Cardiac fibroblast (primary cell): ENCODE measurements at regions not wholly inside any gene's neighbourhood (a gene's known extent, or its start where the extent isn't known, plus 50 kb on each side); places are given as distances from the start of the nearest gene placed in this dataset.

Experiments used
- DNase-seq, 2 donors: peaks; one replicate each; pipeline versions ENCODE4 v3.0.0 to v3.0.0-alpha.2; 2010; ENCODE audit warnings: low read depth in 2 of 2
- H3K4me3 ChIP-seq, 2 donors: replicated peaks in 1 of 2; 1 replicate in 1 of 2; 2 replicates in 1 of 2; pipeline ENCODE4 v1.5.1; 2011; ENCODE audit warnings: low read depth in 2 of 2, low read length in 2 of 2, mild to moderate bottlenecking in 2 of 2, moderate library complexity in 1 of 2
- TF ChIP-seq, protein P1 (sequence below): IDR thresholded peaks from one replicate; pipeline ENCODE4 v1.5.1; 2011; ENCODE audit warnings: low read depth, mild to moderate bottlenecking, low read length, inconsistent platforms

DNA sequence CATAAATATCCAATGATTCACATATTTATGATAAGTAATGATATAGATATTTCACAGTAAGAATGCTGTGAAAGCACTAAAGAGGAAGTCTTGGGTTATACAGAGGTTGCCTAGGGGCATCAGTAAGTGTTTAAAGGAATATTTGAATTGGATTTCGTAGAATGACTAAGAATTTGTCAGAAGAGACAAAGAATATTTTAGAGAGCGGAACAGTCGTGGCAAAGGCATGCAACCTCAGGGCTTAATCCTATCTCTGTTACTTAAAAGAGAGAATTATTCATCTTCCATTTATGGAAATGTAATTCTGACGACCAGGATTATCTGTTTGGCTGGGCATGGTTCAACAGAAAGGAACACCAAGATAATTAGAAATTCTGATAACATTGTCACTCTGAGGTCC lies 171.9 kb upstream of the NR5A2 start:
- DNase-seq: peak; percentile 51 to 75

DNA sequence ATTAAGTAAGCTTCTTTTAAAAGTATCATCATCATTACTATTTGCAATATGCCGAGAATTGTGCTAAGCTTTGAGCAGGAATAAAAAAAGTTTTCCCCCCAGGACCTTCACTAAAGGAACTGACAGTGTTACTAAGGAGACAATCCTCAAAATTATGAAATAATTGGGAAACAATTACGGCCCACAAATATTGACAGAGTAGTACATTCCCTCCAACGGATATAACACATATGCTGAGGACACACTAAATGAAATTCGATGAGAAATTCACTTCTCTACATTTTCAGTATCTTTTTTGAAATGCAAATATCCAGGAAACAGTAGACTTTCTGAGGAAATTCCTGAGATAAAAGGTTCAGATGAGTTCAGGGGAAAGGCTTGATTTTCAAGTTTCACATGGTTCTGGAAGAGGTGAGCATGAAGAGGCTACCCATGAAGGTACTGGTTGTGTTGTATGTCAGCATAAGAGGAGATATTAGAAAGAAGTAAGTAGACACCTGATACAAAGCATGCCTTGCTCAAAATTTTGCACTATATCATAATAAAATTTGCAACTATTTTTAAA lies 171.2 kb upstream of the NR5A2 start:
- no peak for DNase-seq
- no peak overlapping the region for H3K4me3 ChIP-seq
- TF ChIP-seq, protein P1, sequence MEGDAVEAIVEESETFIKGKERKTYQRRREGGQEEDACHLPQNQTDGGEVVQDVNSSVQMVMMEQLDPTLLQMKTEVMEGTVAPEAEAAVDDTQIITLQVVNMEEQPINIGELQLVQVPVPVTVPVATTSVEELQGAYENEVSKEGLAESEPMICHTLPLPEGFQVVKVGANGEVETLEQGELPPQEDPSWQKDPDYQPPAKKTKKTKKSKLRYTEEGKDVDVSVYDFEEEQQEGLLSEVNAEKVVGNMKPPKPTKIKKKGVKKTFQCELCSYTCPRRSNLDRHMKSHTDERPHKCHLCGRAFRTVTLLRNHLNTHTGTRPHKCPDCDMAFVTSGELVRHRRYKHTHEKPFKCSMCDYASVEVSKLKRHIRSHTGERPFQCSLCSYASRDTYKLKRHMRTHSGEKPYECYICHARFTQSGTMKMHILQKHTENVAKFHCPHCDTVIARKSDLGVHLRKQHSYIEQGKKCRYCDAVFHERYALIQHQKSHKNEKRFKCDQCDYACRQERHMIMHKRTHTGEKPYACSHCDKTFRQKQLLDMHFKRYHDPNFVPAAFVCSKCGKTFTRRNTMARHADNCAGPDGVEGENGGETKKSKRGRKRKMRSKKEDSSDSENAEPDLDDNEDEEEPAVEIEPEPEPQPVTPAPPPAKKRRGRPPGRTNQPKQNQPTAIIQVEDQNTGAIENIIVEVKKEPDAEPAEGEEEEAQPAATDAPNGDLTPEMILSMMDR: no peak

More for the DNA sequence above, 171.9 kb upstream of the NR5A2 start:
- TF ChIP-seq, protein P1: no peak
- H3K4me3 ChIP-seq: no peak overlapping the region

DNA sequence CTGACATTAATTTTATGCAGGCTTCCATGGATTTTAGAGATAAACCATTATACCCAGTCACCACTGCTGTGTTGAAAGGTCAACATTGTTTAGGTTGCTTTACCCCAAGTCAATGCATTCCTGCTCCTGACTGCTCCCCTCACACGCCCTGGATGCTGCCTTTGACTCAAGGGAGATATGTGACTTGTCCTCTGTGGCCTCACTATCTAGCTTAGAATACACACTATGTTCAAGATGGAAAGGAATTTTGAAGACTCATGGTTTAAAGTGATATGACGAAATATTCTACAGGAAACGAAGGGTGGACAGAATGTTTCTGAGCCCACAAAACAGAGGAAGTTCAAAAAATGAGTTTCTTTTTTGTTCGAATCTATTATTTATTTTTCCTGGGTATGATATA lies 170.4 kb upstream of the NR5A2 start:
- no peak overlapping the region for H3K4me3 ChIP-seq
- peak; percentile 54 to 60 for DNase-seq
- TF ChIP-seq, protein P1: no peak

DNA sequence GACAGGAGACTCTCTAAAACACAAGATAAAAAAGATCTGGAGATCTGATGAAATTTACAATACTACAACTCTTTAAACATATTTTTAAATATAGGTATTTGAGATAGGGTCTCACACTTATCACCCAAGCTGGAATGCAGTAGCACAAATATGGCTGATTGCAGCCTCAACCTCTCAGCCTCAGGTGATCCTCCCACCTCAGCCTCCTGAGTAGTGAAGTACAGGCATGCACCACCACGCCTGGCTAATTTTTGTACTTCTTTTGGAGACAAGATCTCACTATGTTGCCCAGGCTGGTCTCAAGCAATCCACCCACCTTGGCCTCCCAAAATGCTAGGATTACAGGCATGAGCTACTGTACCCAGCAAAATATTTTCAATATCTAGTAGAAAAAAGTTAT lies 170.0 kb upstream of the NR5A2 start:
- no peak overlapping the region for H3K4me3 ChIP-seq
- TF ChIP-seq, protein P1: no peak
- DNase-seq: no peak

DNA sequence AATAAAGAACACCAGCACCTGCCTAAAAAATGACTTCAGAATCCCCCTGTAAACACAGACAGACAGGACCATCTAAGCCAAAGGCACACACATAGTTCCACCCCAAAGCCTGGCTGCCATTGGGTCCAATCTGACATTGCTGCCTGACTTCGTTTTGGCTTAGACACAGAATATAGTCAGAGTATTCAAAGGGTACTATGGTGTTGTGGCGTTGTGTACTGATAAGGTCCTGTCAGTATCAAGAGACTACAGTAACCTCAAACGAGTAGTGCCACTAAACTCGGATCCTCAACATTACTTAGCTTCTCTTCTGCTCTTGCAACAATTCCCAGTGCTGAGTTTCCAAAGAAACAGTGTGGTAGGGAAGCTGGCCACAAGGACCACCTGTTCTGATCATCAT lies 169.3 kb upstream of the NR5A2 start:
- H3K4me3 ChIP-seq: no peak overlapping the region
- DNase-seq: no peak
- TF ChIP-seq, protein P1: no peak

DNA sequence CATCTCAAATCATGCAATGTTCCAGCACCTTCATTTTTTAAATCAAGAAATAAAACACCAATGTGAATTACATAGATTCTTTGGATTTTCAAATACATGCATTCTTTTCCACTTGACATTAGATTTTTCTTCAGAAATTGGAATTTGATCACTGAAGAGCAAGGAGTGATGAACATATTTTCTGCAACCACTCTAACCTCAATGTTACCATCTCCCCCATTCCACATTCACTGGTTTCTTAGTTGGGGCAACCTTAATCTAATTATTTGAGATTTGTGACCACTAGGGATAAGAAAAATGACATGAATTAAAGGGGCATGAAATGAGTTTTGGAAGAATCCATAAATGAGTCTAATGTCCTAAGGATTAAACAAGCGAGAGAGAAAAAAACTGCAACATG lies 168.7 kb upstream of the NR5A2 start:
- TF ChIP-seq, protein P1: no peak
- no peak for DNase-seq
- H3K4me3 ChIP-seq: no peak overlapping the region

DNA sequence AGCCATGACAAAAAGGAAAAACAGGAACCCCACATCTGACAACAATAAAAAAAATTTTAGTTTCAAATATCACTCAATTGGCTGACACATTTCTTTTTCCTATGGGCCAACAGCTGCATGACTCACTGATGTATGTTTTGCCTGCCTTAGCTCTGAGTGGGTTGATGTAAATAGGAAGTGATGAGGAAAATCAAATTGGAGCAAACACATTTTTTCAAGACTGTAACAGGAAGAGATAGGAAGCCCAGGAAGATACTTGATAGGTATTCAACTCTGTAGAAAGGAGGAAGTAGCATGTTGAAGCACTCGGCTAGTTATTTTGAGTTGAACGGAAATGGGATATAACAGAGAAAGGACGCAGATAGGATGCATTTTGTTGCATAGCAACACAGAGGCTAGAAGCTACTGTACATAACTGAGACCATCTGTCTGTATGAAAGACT lies 168.0 kb upstream of the NR5A2 start:
- DNase-seq: peak; percentile 82 to 90

More for the DNA sequence above, 168.0 kb upstream of the NR5A2 start:
- H3K4me3 ChIP-seq: no peak overlapping the region
- TF ChIP-seq, protein P1: no peak
